DND-41 (cell line): ENCODE measurements at regions not wholly inside any gene's neighbourhood (a gene's known extent, or its start where the extent isn't known, plus 50 kb on each side); places are given as distances from the start of the nearest gene placed in this dataset.

ENCODE experiments used
- CTCF ChIP-seq: IDR thresholded peaks from 2 replicates; pipeline ENCODE4 v1.5.1; 2012; ENCODE audit warnings: borderline replicate concordance, low read length, moderate library complexity, mild to moderate bottlenecking; ENCODE audit not compliant: poor library complexity, severe bottlenecking; ENCODE audit errors: extremely low read depth
- EZH2 ChIP-seq: IDR thresholded peaks from 3 replicates; pipeline ENCODE4 v1.6.1; 2012; ENCODE audit warnings: borderline replicate concordance, low read depth, mild to moderate bottlenecking, moderate library complexity, low read length, inconsistent platforms; ENCODE audit not compliant: severe bottlenecking

- no peak for TF ChIP-seq CTCF
- TF ChIP-seq EZH2, result no peak
These were observed 72.4 kb upstream of the BACH2 start for GRCh38 chr6:90369024-90369519.
